ENCODE measurements at regions not wholly inside any gene's neighbourhood (a gene's known extent, or its start where the extent isn't known, plus 50 kb on each side); places are given as distances from the start of the nearest gene placed in this dataset.

DNA sequence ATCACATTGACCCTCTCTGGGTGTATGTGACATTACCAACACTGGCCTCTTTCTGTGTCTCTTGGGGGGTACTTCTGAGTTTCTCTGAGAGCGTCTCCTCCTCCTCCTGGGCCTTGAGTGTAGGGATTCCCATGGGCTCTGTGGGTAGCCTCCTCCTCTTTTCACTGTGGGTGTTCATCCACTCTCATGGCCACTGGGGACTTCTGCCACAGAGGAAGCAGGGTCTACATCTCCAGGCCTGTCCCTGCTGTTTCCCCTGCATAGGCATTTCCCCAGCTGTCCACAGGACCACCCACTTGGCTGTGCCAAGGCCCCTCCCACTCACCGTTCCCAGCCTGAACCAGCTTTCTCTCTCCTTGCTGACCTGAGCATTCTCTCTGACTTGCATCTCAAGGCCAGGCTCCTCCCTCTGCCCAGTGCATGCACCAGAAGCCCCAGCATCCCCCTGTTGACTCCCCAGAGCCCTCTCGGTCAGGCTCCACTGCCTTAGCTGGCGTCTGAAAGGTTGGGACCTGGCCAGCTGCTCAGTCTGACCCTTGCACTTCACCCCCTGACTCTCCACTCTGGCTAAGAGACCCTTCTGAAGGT lies 487.6 kb downstream of the GLRX3 start:
- no peak for TF ChIP-seq CTCF (IDR thresholded peaks at IDR 0.05 in 4 of 5, conservative IDR thresholded peaks at IDR 0.05 in 1 of 5)
- no peak for TF ChIP-seq POLR2A (IDR thresholded peaks at IDR 0.05)
